Mesothelial cell of epicardium (in vitro differentiated cells): ENCODE measurements at regions not wholly inside any gene's neighbourhood (a gene's known extent, or its start where the extent isn't known, plus 50 kb on each side); places are given as distances from the start of the nearest gene placed in this dataset.

Experiments used
- DNase-seq, 2 experiments: peaks; one replicate each; pipeline ENCODE4 v3.0.0; 2021; ENCODE audit warnings: low spot score in 2 of 2; ENCODE audit not compliant: unreplicated experiment in 2 of 2
- H3K27ac Mint-ChIP-seq: 2 replicates; pipeline ENCODE4 v1.8.0; 2021; ENCODE audit warnings: mixed read lengths
- H3K27me3 Mint-ChIP-seq: 2 replicates; pipeline ENCODE4 v1.8.0; 2021; ENCODE audit warnings: low read depth, mixed read lengths
- H3K36me3 Mint-ChIP-seq: 2 replicates; pipeline ENCODE4 v1.8.0; 2021; ENCODE audit warnings: mixed read lengths
- H3K4me1 Mint-ChIP-seq: 2 replicates; pipeline ENCODE4 v1.8.0; 2021; ENCODE audit warnings: mixed read lengths
- H3K4me3 Mint-ChIP-seq: 2 replicates; pipeline ENCODE4 v1.8.0; 2021; ENCODE audit warnings: mild to moderate bottlenecking, moderate library complexity, mixed read lengths
- H3K9me3 Mint-ChIP-seq: 2 replicates; pipeline ENCODE4 v1.8.0; 2021; ENCODE audit warnings: mixed read lengths
- TF ChIP-seq, protein P1 (sequence below): fragments of 200-600 bp; sonication (generic); IDR thresholded peaks from one replicate; pipeline ENCODE4 v1.5.0; 2021; ENCODE audit warnings: antibody characterized with exemption; ENCODE audit not compliant: unreplicated experiment

DNA sequence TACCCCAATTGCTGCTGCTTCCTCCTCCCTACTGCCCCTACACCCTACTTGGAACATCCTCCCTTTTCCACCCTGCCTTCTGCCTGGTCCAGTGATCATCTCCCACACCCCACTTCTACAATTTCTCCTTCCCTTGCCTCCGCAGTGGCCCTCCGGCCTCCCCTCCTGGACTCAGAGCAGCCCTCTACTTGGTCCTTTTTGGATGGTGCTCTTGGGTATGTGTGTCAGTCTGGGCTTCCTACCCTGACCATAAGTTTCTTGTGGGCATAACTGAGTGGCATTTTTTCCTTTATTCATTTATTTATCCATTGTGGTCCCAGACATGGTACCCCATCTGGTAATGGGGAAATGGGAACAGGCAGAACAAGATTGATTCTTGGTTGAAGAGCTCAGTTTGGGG lies 111.4 kb upstream of the NAV2 start:
- H3K27ac Mint-ChIP-seq, result no peak overlapping the region
- no peak for DNase-seq
- H3K9me3 Mint-ChIP-seq, result peaks cover 14% of the 10 kb centered on the region
- H3K27me3 Mint-ChIP-seq, result peaks cover 3% of the 10 kb centered on the region
- TF ChIP-seq, protein P1, sequence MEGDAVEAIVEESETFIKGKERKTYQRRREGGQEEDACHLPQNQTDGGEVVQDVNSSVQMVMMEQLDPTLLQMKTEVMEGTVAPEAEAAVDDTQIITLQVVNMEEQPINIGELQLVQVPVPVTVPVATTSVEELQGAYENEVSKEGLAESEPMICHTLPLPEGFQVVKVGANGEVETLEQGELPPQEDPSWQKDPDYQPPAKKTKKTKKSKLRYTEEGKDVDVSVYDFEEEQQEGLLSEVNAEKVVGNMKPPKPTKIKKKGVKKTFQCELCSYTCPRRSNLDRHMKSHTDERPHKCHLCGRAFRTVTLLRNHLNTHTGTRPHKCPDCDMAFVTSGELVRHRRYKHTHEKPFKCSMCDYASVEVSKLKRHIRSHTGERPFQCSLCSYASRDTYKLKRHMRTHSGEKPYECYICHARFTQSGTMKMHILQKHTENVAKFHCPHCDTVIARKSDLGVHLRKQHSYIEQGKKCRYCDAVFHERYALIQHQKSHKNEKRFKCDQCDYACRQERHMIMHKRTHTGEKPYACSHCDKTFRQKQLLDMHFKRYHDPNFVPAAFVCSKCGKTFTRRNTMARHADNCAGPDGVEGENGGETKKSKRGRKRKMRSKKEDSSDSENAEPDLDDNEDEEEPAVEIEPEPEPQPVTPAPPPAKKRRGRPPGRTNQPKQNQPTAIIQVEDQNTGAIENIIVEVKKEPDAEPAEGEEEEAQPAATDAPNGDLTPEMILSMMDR, result no peak
- H3K4me3 Mint-ChIP-seq, result no peak overlapping the region
- no peaks in the 10 kb centered on the region for H3K36me3 Mint-ChIP-seq
- H3K4me1 Mint-ChIP-seq, result peaks cover 8% of the 10 kb centered on the region

DNA sequence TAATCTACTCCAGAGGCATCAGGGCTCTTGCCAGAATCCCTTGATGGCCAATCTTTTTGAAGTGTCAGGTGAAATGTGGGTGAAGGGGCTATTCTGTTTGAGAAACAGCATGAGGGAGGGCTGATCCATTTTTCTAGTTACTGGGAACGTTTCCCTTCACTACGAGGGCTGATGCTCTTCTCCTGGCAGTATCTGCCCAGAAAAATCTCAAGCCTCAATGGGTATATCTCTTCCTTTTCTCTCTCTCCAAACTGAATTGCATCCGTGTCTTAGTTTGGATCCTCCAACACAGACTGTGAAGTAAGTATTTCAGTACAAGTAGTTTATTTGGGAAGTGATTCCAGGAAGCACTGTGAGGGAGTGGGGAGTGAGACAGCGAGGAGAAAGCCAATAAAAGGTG lies 113.0 kb upstream of the NAV2 start:
- Mint-ChIP-seq H3K27me3 (peaks cover 3% of the 10 kb centered on the region), H3K4me1 (peaks cover 6% of the 10 kb centered on the region), H3K36me3 (no peaks in the 10 kb centered on the region), H3K4me3 (no peak overlapping the region), H3K9me3 (peaks cover 10% of the 10 kb centered on the region), H3K27ac (no peak overlapping the region)
- TF ChIP-seq, protein P1, result no peak
- DNase-seq, result no peak

DNA sequence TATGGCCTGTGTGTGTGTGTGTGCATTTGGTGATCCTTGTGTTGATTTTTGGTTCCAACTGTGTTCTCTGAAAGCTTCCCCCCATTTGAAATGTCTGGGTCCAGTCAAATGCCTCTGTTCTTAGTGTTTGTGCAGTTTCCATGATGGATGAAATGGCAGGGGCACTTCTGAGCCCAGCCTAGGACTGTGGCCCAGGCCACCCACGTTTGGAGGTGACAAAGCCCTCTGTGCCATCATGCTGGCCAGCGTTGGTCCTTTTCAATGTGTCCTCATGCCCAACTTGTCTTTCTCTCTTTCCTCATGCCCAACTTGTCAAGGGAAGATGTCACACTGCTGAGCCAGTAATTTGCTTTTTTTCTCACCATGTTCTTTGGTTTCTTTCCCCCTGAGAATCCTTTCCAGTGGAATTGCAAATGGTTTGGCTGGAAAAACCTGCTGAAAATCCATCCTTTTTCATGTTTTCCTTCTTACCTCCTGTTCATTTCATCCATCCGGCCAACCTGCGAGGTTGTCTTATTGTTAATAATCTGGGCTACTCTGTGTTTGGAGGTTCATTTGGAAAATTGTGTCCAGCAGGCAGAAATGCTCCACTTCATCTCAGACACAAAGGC lies 113.7 kb upstream of the NAV2 start:
- Mint-ChIP-seq H3K27me3 (peaks cover 4% of the 10 kb centered on the region), H3K36me3 (no peaks in the 10 kb centered on the region), H3K27ac (no peak overlapping the region), H3K4me3 (no peak overlapping the region), H3K9me3 (peaks cover 4% of the 10 kb centered on the region), H3K4me1 (peaks cover 6% of the 10 kb centered on the region)
- no peak for DNase-seq
- TF ChIP-seq, protein P1, result no peak

DNA sequence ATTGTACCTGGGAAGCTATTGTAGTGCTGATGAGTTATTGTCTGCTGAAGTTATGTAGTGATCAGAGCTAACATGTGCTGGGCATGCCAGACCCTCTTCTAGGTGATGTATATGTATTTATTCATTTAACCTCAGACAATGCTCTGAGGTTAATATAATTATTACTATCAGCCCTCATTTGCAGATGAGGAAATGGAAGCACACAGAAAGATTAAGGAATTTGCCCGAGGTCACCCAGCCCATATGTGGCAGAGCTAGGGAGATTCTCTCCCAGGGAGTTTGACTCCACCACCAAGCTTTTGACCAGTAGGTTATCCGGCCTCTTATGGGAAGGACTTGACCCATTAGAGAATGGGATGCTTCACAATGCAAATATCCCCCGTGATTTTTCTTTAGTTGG lies 114.2 kb upstream of the NAV2 start:
- peaks cover 6% of the 10 kb centered on the region for H3K4me1 Mint-ChIP-seq
- H3K4me3 Mint-ChIP-seq, result no peak overlapping the region
- TF ChIP-seq, protein P1, result no peak
- no peak for DNase-seq
- H3K9me3 Mint-ChIP-seq, result no peaks in the 10 kb centered on the region
- no peak overlapping the region for H3K27ac Mint-ChIP-seq
- peaks cover 6% of the 10 kb centered on the region for H3K27me3 Mint-ChIP-seq
- H3K36me3 Mint-ChIP-seq, result no peaks in the 10 kb centered on the region

DNA sequence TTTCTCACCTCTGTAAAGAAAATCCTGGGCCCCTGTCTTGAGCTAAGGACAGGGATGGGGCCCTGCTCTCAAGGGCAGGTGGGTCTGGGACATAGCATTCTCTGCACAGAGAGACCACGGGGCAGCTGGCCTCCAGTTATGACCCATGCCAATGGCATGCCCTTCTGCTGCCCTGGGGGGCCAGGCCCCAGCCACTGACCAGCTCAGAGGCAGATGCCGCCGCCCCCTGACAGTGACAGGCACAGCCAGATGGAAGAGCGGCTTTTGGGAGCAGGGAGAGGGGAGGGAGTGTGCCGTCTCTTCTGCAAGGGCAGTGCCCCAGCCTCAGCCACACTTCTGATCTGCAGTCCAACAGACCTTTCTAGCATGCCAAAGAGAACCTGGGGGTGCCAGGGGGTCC lies 114.8 kb upstream of the NAV2 start:
- no peak overlapping the region for H3K4me3 Mint-ChIP-seq
- no peak for DNase-seq
- H3K4me1 Mint-ChIP-seq, result peaks cover 6% of the 10 kb centered on the region
- TF ChIP-seq, protein P1, result no peak
- no peak overlapping the region for H3K27ac Mint-ChIP-seq
- H3K27me3 Mint-ChIP-seq, result peaks cover 6% of the 10 kb centered on the region
- no peaks in the 10 kb centered on the region for H3K9me3 Mint-ChIP-seq
- H3K36me3 Mint-ChIP-seq, result no peaks in the 10 kb centered on the region

DNA sequence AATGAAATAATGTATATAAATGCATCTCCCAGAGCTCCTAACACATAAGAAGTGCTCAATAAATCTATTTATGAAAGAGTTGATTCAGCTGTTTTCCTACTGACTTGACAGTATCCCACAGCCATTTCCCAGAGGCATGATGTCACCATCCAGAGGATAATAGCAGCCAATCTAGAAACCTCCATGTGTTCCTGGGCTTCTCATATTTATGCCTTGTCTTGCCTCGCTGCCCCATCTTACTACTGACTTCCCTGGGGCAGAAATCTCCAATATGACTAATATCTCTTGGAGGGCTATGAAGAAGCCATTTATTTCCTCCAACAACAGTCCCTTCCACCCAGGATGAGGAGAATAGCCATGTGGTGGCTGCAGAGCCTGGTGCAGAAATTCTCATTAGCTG lies 115.4 kb upstream of the NAV2 start:
- no peak overlapping the region for H3K4me3 Mint-ChIP-seq
- H3K9me3 Mint-ChIP-seq, result no peaks in the 10 kb centered on the region
- DNase-seq, result no peak
- no peaks in the 10 kb centered on the region for H3K36me3 Mint-ChIP-seq
- H3K27ac Mint-ChIP-seq, result no peak overlapping the region
- peaks cover 4% of the 10 kb centered on the region for H3K27me3 Mint-ChIP-seq
- TF ChIP-seq, protein P1, result no peak
- peaks cover 6% of the 10 kb centered on the region for H3K4me1 Mint-ChIP-seq
